GM13976 (cell line): ENCODE measurements at regions not wholly inside any gene's neighbourhood (a gene's known extent, or its start where the extent isn't known, plus 50 kb on each side); places are given as distances from the start of the nearest gene placed in this dataset.

Experiments
- DNase-seq: peaks from one replicate; pipeline ENCODE4 v3.0.0; 2012; ENCODE audit warnings: low spot score
- CTCF ChIP-seq: IDR thresholded peaks from 2 replicates; pipeline ENCODE4 v1.5.1; 2012; ENCODE audit warnings: borderline replicate concordance, mild to moderate bottlenecking; ENCODE audit not compliant: insufficient read depth; ENCODE audit errors: extremely low read depth, missing control alignments, control extremely low read depth
- in situ Hi-C: fragments of 300-500 bp; cut with MboI; formaldehyde crosslinking; loops from one replicate; pipeline ENCODE4 v1.12.0; 2022; ENCODE audit warnings: low sequenced_read_pairs, mixed read lengths, inconsistent platforms; ENCODE audit not compliant: unreplicated experiment

- DNase-seq: no peak
- in situ Hi-C loops: no loop called here
- TF ChIP-seq CTCF: no peak
These were observed 65.4 kb downstream of the UBIAD1 start for GRCh38 chr1:11338284-11338924.

- no peak for TF ChIP-seq CTCF
- no peak for DNase-seq
- in situ Hi-C loops: no loop called here
These were observed 66.6 kb downstream of the UBIAD1 start for GRCh38 chr1:11339346-11340232.

- in situ Hi-C loops: no loop called here
- no peak for DNase-seq
- TF ChIP-seq CTCF: no peak
These were observed 67.2 kb downstream of the UBIAD1 start for GRCh38 chr1:11340233-11340632.

GRCh38 chr1:11341901-11342552 is 69.0 kb downstream of the UBIAD1 start:
- no peak for DNase-seq
- in situ Hi-C loops: no loop called here
- no peak for TF ChIP-seq CTCF

GRCh38 chr1:11342621-11343032 is 69.6 kb downstream of the UBIAD1 start:
- no peak for TF ChIP-seq CTCF
- no peak for DNase-seq
- in situ Hi-C loops: no loop called here

- TF ChIP-seq CTCF: no peak
- DNase-seq: no peak
- in situ Hi-C loops: no loop called here
These were observed 73.1 kb downstream of the UBIAD1 start for GRCh38 chr1:11345971-11346715.
